Muscle layer of colon (tissue), 2 donors: ENCODE measurements at regions not wholly inside any gene's neighbourhood (a gene's known extent, or its start where the extent isn't known, plus 50 kb on each side); places are given as distances from the start of the nearest gene placed in this dataset.
"Not testable (repeated sequence)": the region's sequence is repeated elsewhere in the genome, so short reads cannot be mapped to it uniquely, and the experiment has no call there.

Experiments used
- H3K27ac ChIP-seq: one replicate; pipeline ENCODE4 v1.7.0; 2013; ENCODE audit warnings: low read depth, mild to moderate bottlenecking, low read length, moderate library complexity
- H3K27me3 ChIP-seq, 2 donors: one replicate each; pipeline ENCODE4 v1.7.0; 2013; ENCODE audit warnings: low read length in 2 of 2, mild to moderate bottlenecking in 2 of 2; ENCODE audit not compliant: insufficient read depth in 2 of 2, control insufficient read depth in 1 of 2
- H3K36me3 ChIP-seq: one replicate; pipeline ENCODE4 v1.7.0; 2013; ENCODE audit warnings: mild to moderate bottlenecking, low read length; ENCODE audit not compliant: insufficient read depth
- H3K4me1 ChIP-seq: one replicate; pipeline ENCODE4 v1.7.0; 2013; ENCODE audit warnings: mild to moderate bottlenecking, low read length; ENCODE audit not compliant: insufficient read depth
- H3K4me3 ChIP-seq, 2 donors: one replicate each; pipeline ENCODE4 v1.7.0; 2013; ENCODE audit warnings: low read length in 2 of 2, low read depth in 1 of 2, mild to moderate bottlenecking in 1 of 2, moderate library complexity in 1 of 2
- H3K9ac ChIP-seq: one replicate; pipeline ENCODE4 v1.7.0; 2013; ENCODE audit warnings: low read length
- H3K9me3 ChIP-seq: one replicate; pipeline ENCODE4 v1.7.0; 2013; ENCODE audit warnings: mild to moderate bottlenecking, low read length
- donor health status: abdominal sarcoma.
- donor health status: Adenocarcinoma of cecum.

DNA sequence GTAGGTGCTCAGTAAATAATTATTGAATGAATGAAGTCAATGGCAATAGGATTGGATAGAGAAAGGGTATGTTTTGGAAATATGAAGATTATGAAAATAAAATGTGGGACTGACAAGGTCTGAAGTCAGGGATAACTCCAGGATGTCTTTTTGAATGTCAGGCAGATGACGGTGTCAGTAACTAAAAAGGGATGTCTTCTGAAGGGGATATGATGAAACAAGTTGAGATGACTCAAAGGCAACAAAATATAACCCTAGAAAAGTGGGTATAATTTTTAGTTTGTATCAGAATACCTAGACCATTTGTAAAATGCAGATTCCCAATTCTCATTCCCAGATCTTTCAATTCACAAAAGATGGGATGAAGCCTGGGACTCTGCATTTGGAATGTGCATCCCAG is 257.3 kb upstream of the SGK1 start:
- H3K36me3 ChIP-seq, result no peaks in the 10 kb centered on the region
- H3K4me1 ChIP-seq, result no peaks in the 10 kb centered on the region
- no peaks in the 10 kb centered on the region for H3K9me3 ChIP-seq
- no peaks in the 10 kb centered on the region for H3K27me3 ChIP-seq
- H3K9ac ChIP-seq, result no peak overlapping the region
- no peak overlapping the region for H3K4me3 ChIP-seq
- H3K27ac ChIP-seq, result no peak overlapping the region

DNA sequence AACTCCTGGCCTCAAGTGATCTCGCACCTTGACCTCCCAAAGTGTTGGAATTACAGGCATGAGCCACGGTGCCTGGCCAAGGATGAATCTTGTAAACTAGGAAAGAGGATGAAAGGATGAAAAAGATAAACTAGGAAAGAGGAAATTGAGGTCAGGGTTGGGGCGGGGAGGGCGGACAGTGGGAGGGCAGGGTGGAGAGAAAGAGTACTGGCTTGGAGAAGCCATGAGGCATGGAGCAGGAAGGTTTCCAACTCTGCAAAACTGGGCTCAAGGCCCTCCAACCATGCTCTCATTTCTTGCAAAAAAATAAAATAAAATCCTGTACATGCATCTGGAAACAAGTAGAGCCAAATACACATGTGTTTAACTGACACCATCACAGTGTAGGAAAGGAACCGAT is 256.6 kb upstream of the SGK1 start:
- Histone ChIP-seq H3K9me3 (no peaks in the 10 kb centered on the region), H3K9ac (no peak overlapping the region), H3K27me3 (no peaks in the 10 kb centered on the region), H3K4me3 (no peak overlapping the region), H3K4me1 (no peaks in the 10 kb centered on the region), H3K36me3 (no peaks in the 10 kb centered on the region), H3K27ac (no peak overlapping the region)

- H3K27me3 ChIP-seq, H3K9ac ChIP-seq, H3K4me1 ChIP-seq, H3K9me3 ChIP-seq, H3K4me3 ChIP-seq, H3K27ac ChIP-seq, H3K36me3 ChIP-seq: not testable (repeated sequence)
Observed at GRCh38 chr6:134569996-134570395, 252.1 kb upstream of the SGK1 start.

GRCh38 chr6:134564705-134565104 is 246.8 kb upstream of the SGK1 start:
- Histone ChIP-seq H3K4me3 (no peak overlapping the region), H3K36me3 (no peaks in the 10 kb centered on the region), H3K4me1 (no peaks in the 10 kb centered on the region), H3K27ac (no peak overlapping the region), H3K27me3 (no peaks in the 10 kb centered on the region), H3K9ac (no peak overlapping the region), H3K9me3 (no peaks in the 10 kb centered on the region)

DNA sequence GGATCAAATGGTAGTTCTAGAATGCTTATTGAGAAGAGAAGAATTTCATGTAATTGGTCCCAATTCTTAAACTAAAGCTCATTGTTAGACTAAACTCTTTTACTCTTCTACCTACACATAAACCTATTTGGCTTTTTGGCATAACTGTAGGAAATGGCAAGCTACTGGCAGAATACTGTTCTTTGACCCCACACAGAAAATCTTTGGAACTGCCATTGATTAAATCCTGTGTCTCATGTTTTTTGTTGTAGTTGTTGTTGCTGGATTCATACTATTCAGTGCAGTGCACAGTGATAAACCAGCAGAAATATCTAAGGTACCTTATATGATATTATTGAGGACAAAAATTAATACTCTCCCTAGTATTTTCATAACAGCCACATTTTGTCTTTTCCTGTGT is 242.1 kb upstream of the SGK1 start:
- Histone ChIP-seq H3K4me1 (no peaks in the 10 kb centered on the region), H3K27ac (no peak overlapping the region), H3K9ac (no peak overlapping the region), H3K9me3 (no peaks in the 10 kb centered on the region), H3K4me3 (no peak overlapping the region), H3K36me3 (no peaks in the 10 kb centered on the region), H3K27me3 (no peaks in the 10 kb centered on the region)

DNA sequence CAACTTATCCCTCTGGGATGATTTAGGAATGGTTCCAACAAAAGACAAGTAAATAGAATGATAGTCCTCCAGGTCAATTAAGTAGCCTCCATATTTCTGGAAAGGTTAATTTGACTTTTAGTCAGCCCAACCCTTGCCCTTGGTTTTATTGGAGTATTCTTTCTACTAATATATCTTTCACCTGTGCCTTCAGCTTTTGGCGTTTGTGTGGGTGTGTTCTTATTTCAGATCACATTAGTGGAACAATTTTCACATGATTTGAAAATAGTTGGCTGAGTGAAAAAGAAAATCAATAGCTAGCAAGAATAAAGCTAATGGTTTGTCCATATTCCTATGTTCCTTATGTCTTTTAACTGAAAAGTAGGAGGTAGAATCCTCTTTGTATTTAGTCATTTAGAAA is 239.6 kb upstream of the SGK1 start:
- Histone ChIP-seq H3K4me1 (no peaks in the 10 kb centered on the region), H3K4me3 (no peak overlapping the region), H3K27me3 (no peaks in the 10 kb centered on the region), H3K27ac (no peak overlapping the region), H3K36me3 (no peaks in the 10 kb centered on the region), H3K9me3 (no peaks in the 10 kb centered on the region), H3K9ac (no peak overlapping the region)

DNA sequence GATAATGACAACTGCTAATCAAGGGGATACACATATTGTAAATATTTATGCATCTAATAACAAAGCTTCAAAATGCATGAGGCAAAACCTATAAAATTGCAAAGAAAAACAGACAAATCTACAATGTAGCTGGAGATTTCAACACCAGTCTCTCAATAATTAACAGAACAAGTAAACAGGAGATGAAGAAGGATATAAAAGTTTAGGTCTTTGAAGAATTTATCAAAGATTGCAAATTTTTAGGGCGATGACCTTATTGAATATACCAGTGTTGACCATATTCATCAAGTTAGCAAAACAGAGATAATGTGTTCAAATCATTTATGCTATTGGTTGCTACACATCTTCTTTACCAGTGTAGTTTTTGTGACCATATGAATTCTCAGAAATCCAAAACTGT is 237.8 kb upstream of the SGK1 start:
- H3K27me3 ChIP-seq, result no peaks in the 10 kb centered on the region
- H3K4me3 ChIP-seq, result no peak overlapping the region
- no peaks in the 10 kb centered on the region for H3K4me1 ChIP-seq
- H3K36me3 ChIP-seq, result no peaks in the 10 kb centered on the region
- no peak overlapping the region for H3K27ac ChIP-seq
- H3K9me3 ChIP-seq, result no peaks in the 10 kb centered on the region
- H3K9ac ChIP-seq, result no peak overlapping the region

DNA sequence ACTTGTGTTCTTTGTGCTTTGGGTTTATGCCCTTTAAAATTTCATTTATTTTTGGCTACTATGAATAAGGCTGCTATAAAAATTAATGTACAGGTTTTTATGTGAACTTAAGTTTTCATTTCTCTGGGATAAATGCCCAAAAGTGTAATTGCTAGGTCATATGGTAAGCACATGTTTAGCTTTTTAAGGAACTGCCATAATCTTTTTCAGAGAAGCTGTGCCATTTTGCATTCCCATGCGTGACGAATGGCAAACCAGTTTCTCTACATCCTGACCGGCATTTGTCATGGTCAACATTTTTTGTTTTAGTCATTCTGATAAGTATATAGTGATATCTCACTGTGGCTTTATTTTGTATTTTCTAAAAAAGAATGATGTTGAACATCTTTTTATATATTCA is 236.0 kb upstream of the SGK1 start:
- no peaks in the 10 kb centered on the region for H3K36me3 ChIP-seq
- H3K9me3 ChIP-seq, result no peaks in the 10 kb centered on the region
- H3K27me3 ChIP-seq, result no peaks in the 10 kb centered on the region
- no peaks in the 10 kb centered on the region for H3K4me1 ChIP-seq
- H3K27ac ChIP-seq, result no peak overlapping the region
- no peak overlapping the region for H3K9ac ChIP-seq
- no peak overlapping the region for H3K4me3 ChIP-seq

DNA sequence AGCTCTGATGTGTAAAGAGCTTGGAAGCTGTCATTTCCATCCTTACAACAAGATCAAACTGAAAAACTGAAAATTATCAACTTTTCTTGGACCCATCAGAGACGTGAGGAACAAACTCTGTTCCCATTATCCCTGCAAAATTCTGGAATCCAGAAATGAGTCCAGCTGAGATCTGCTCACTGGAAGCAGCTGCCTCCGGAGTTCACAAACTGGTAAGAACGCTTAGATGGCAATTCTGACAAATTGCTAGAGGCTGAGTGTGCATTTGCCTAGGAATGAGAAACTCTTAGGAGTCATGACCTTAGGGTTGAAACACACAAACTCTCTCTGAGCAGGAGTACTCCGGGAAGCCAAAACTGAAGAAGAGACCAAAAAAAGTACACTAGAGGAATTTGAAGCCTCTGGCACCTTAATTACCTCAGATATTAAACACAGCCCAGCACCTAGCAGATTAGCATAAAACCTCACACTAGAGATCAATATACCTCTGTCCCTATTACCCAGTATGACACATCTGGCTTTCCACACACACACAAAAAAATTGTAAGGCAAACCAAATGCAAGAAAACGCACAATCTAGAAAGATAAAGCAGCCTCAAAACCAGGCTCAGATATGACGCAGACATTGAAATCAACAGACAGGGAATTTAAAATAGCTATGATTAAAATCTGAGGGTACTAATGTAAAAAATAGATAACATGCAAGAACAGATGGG is 233.5 kb upstream of the SGK1 start:
- Histone ChIP-seq H3K9ac (no peak overlapping the region), H3K4me1 (no peaks in the 10 kb centered on the region), H3K36me3 (no peaks in the 10 kb centered on the region), H3K9me3 (no peaks in the 10 kb centered on the region), H3K4me3 (no peak overlapping the region), H3K27ac (no peak overlapping the region), H3K27me3 (no peaks in the 10 kb centered on the region)

GRCh38 chr6:134550604-134551003 is 232.7 kb upstream of the SGK1 start:
- H3K27ac ChIP-seq, result no peak overlapping the region
- no peaks in the 10 kb centered on the region for H3K27me3 ChIP-seq
- H3K4me1 ChIP-seq, result no peaks in the 10 kb centered on the region
- no peaks in the 10 kb centered on the region for H3K36me3 ChIP-seq
- H3K4me3 ChIP-seq, result no peak overlapping the region
- no peaks in the 10 kb centered on the region for H3K9me3 ChIP-seq
- no peak overlapping the region for H3K9ac ChIP-seq

DNA sequence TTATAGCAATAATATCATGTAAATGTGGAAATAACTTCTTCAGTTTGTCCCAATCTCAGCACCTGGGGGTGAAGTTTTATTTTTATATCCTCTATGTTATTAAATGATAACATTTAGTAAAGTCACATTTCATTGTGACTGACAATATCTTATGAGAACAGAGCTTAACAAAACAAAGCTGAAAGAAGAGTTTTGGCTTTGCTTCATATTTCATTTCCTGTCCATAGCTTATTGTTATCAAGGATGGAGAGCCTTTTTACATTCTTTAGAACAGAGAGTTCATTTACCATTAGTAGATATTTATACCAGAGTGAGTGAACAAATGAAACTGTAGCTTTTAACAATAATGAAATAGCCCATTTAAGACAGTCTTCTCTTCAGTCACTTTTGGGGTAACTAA is 231.9 kb upstream of the SGK1 start:
- Histone ChIP-seq H3K36me3 (no peaks in the 10 kb centered on the region), H3K4me1 (no peaks in the 10 kb centered on the region), H3K27ac (no peak overlapping the region), H3K27me3 (no peaks in the 10 kb centered on the region), H3K9me3 (no peaks in the 10 kb centered on the region), H3K9ac (no peak overlapping the region), H3K4me3 (no peak overlapping the region)

GRCh38 chr6:134546962-134547645 is 229.2 kb upstream of the SGK1 start:
- Histone ChIP-seq H3K9me3 (no peaks in the 10 kb centered on the region), H3K4me3 (no peak overlapping the region), H3K4me1 (no peaks in the 10 kb centered on the region), H3K27ac (no peak overlapping the region), H3K27me3 (no peaks in the 10 kb centered on the region), H3K36me3 (no peaks in the 10 kb centered on the region), H3K9ac (no peak overlapping the region)
